LNCAP (cell line): ENCODE measurements at regions not wholly inside any gene's neighbourhood (a gene's known extent, or its start where the extent isn't known, plus 50 kb on each side); places are given as distances from the start of the nearest gene placed in this dataset.

ENCODE experiments used
- CTCF ChIP-seq: fragments of 450-650 bp; IDR thresholded peaks from 2 replicates; pipeline ENCODE4 v1.5.1; 2017; ENCODE audit warnings: mild to moderate bottlenecking

GRCh38 chr10:10772874-10773508, 244.7 kb upstream of the CELF2 start:
- TF ChIP-seq CTCF, result no peak

- no peak for TF ChIP-seq CTCF
These were observed 243.3 kb upstream of the CELF2 start for GRCh38 chr10:10774416-10774815.

- no peak for TF ChIP-seq CTCF
These were observed 241.3 kb upstream of the CELF2 start for GRCh38 chr10:10776363-10776762.

GRCh38 chr10:10777279-10777678, 240.4 kb upstream of the CELF2 start:
- TF ChIP-seq CTCF, result no peak

GRCh38 chr10:10777723-10778122, 239.9 kb upstream of the CELF2 start:
- no peak for TF ChIP-seq CTCF

GRCh38 chr10:10778959-10779358, 238.7 kb upstream of the CELF2 start:
- TF ChIP-seq CTCF, result no peak

GRCh38 chr10:10779511-10779910, 238.2 kb upstream of the CELF2 start:
- no peak for TF ChIP-seq CTCF

GRCh38 chr10:10780746-10781145, 236.9 kb upstream of the CELF2 start:
- TF ChIP-seq CTCF, result no peak
